RWPE2 (cell line): ENCODE measurements at regions not wholly inside any gene's neighbourhood (a gene's known extent, or its start where the extent isn't known, plus 50 kb on each side); places are given as distances from the start of the nearest gene placed in this dataset.

ENCODE experiments used
- ATAC-seq: fragments of 200-7000 bp; cut with Tn5 transposase; 3 replicates; pipeline ENCODE4 v1.9.1; 2021; ENCODE audit warnings: low read depth
- DNase-seq: peaks from one replicate; pipeline ENCODE4 v3.0.0-alpha.2; 2020; ENCODE audit warnings: low spot score
- H3K27ac ChIP-seq: fragments of 450-650 bp; 2 replicates; pipeline ENCODE4 v1.5.1; 2017; ENCODE audit warnings: mild to moderate bottlenecking; ENCODE audit not compliant: poor library complexity, severe bottlenecking
- H3K27me3 ChIP-seq: fragments of 250-450 bp; sonication (Bioruptor Pico); 2 replicates; pipeline ENCODE4 v1.5.1; 2021; ENCODE audit warnings: mild to moderate bottlenecking, moderate library complexity; ENCODE audit not compliant: insufficient read depth, poor library complexity, severe bottlenecking
- H3K36me3 ChIP-seq: fragments of 250-450 bp; sonication (Bioruptor Pico); 2 replicates; pipeline ENCODE4 v1.5.1; 2020; ENCODE audit warnings: low read depth, mild to moderate bottlenecking, moderate library complexity
- H3K4me1 ChIP-seq: fragments of 250-450 bp; sonication (Bioruptor Pico); 2 replicates; pipeline ENCODE4 v1.5.1; 2021; ENCODE audit warnings: mild to moderate bottlenecking, moderate library complexity; ENCODE audit not compliant: insufficient read depth, poor library complexity, severe bottlenecking
- H3K4me3 ChIP-seq: fragments of 250-450 bp; sonication (Bioruptor Pico); 2 replicates; pipeline ENCODE4 v1.5.1; 2021; ENCODE audit warnings: mild to moderate bottlenecking, moderate library complexity; ENCODE audit not compliant: severe bottlenecking
- H3K9me3 ChIP-seq: fragments of 250-450 bp; sonication (Bioruptor Pico); 2 replicates; pipeline ENCODE4 v1.5.1; 2021; ENCODE audit warnings: mild to moderate bottlenecking, moderate library complexity; ENCODE audit not compliant: severe bottlenecking
- TF ChIP-seq, protein P1 (sequence below): fragments of 450-650 bp; IDR thresholded peaks from one replicate; pipeline ENCODE4 v1.5.1; 2017; ENCODE audit warnings: mild to moderate bottlenecking, moderate library complexity; ENCODE audit not compliant: poor library complexity, severe bottlenecking

GRCh38 chr4:59646082-59646481, 1554.0 kb upstream of the ADGRL3 start:
- Histone ChIP-seq H3K4me1 (no peaks in the 10 kb centered on the region), H3K9me3 (no peaks in the 10 kb centered on the region), H3K36me3 (no peaks in the 10 kb centered on the region), H3K27ac (no peak overlapping the region), H3K27me3 (no peaks in the 10 kb centered on the region), H3K4me3 (no peak overlapping the region)
- TF ChIP-seq, protein P1, sequence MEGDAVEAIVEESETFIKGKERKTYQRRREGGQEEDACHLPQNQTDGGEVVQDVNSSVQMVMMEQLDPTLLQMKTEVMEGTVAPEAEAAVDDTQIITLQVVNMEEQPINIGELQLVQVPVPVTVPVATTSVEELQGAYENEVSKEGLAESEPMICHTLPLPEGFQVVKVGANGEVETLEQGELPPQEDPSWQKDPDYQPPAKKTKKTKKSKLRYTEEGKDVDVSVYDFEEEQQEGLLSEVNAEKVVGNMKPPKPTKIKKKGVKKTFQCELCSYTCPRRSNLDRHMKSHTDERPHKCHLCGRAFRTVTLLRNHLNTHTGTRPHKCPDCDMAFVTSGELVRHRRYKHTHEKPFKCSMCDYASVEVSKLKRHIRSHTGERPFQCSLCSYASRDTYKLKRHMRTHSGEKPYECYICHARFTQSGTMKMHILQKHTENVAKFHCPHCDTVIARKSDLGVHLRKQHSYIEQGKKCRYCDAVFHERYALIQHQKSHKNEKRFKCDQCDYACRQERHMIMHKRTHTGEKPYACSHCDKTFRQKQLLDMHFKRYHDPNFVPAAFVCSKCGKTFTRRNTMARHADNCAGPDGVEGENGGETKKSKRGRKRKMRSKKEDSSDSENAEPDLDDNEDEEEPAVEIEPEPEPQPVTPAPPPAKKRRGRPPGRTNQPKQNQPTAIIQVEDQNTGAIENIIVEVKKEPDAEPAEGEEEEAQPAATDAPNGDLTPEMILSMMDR, result no peak
- no peak for DNase-seq
- ATAC-seq, result no peak

DNA sequence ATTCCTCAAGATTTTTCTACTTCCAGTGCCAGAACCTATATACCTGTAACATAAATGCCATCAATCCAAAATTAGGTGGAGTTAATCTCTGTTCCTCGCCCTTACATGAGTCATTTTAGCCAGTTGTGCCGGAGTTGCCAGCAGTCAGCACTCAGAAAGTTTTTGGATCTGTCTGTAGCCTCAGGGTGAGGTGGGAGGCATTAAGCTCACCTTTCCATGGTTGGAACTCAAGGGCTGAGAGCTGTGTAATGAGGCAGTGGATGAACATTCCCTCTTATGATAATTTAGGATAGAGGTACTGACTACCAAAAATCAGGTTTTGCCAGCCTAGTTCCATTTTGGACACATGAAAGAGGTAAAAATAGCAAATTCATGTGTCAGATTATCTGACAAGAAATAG, 1553.1 kb upstream of the ADGRL3 start:
- Histone ChIP-seq H3K36me3 (no peaks in the 10 kb centered on the region), H3K27ac (no peak overlapping the region), H3K4me3 (no peak overlapping the region), H3K9me3 (no peaks in the 10 kb centered on the region), H3K27me3 (no peaks in the 10 kb centered on the region), H3K4me1 (no peaks in the 10 kb centered on the region)
- DNase-seq (no peak), ATAC-seq (no peak)
- TF ChIP-seq, protein P1, result no peak

DNA sequence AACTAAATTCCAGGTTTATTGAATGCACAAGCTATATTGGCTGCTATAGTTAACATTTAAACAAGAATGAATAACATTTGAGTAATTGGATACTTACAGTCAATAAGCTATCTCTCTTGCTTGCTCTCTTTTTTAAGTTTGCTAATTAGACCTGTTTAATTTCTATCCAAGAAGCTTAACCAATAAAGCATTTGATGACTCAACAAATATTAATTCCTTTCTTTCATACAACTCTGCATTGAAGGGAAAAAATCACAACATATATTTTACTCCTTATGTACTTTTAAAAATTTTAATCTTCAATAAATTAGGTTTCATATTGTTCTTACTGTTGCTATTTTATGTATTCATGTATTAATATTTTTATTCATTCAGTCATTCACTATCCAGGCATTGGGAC, 1552.6 kb upstream of the ADGRL3 start:
- H3K27me3 ChIP-seq, result no peaks in the 10 kb centered on the region
- no peak for ATAC-seq
- no peak for DNase-seq
- H3K9me3 ChIP-seq, result no peaks in the 10 kb centered on the region
- no peaks in the 10 kb centered on the region for H3K4me1 ChIP-seq
- TF ChIP-seq, protein P1, result no peak
- H3K4me3 ChIP-seq, result no peak overlapping the region
- no peaks in the 10 kb centered on the region for H3K36me3 ChIP-seq
- no peak overlapping the region for H3K27ac ChIP-seq

GRCh38 chr4:59650861-59651260, 1549.3 kb upstream of the ADGRL3 start:
- no peak overlapping the region for H3K4me3 ChIP-seq
- no peaks in the 10 kb centered on the region for H3K4me1 ChIP-seq
- no peak overlapping the region for H3K27ac ChIP-seq
- ATAC-seq (no peak), DNase-seq (no peak)
- H3K9me3 ChIP-seq, result no peaks in the 10 kb centered on the region
- no peaks in the 10 kb centered on the region for H3K36me3 ChIP-seq
- no peaks in the 10 kb centered on the region for H3K27me3 ChIP-seq
- TF ChIP-seq, protein P1, result no peak

DNA sequence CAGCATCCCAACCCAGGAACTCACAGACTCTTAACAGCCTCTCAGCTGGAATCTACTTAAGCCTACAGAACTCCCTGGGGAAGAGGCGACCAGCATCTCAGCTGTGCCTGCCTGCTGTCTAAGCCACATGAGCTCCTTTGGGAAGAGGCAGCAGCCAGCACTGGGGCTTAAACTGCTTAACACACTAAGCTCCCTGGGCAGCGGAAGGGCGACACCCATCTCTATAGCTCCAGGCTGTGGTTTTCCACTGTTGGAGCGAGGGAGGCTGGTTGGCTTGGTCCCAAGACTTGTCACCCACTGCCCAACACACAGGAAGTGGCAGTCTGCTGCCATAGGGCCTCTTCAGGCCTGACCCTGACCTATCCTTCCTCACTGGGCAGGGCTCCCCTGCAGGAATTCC, 1544.1 kb upstream of the ADGRL3 start:
- Histone ChIP-seq H3K27me3 (no peaks in the 10 kb centered on the region), H3K4me1 (no peaks in the 10 kb centered on the region), H3K36me3 (no peaks in the 10 kb centered on the region), H3K27ac (no peak overlapping the region), H3K4me3 (no peak overlapping the region), H3K9me3 (no peaks in the 10 kb centered on the region)
- no peak for ATAC-seq
- DNase-seq, result no peak
- TF ChIP-seq, protein P1, result no peak
